ENCODE measurements at regions not wholly inside any gene's neighbourhood (a gene's known extent, or its start where the extent isn't known, plus 50 kb on each side); places are given as distances from the start of the nearest gene placed in this dataset.
"Not testable (repeated sequence)": the region's sequence is repeated elsewhere in the genome, so short reads cannot be mapped to it uniquely, and the experiment has no call there.

GRCh38 chr7:67917437-67917755 lies 920.8 kb downstream of the TYW1 start:
- Histone ChIP-seq H3K27me3 (no peaks in the 10 kb centered on the region), H3K9me3 (replicated peaks in 1 of 11) (peaks cover 16 to 59% (median 21%) of the 10 kb centered on the region in 11 experiments), H3K4me2 (no peak overlapping the region), H3K27ac (peak overlapping the region in 1 of 11 experiments; percentile 10; a peak in 1 of 22 replicates), H3K9ac (no peak overlapping the region), H3K36me3 (no peaks in the 10 kb centered on the region), H4K20me1 (no peaks in the 10 kb centered on the region), H3K4me3 (no peak overlapping the region), H3K4me1 (peaks cover 0 to 59% (median 13%) of the 10 kb centered on the region in 10 experiments; a peak in 16 of 20 replicates)
- no peak for TF ChIP-seq Cebpa-rat (IDR thresholded peaks at IDR 0.05)

GRCh38 chr7:67918158-67918557 lies 921.5 kb downstream of the TYW1 start:
- H3K9ac ChIP-seq: peak overlapping the region in 4 of 11 experiments; percentile 23 to 49 (median 40); a peak in 3 of 22 replicates
- no peaks in the 10 kb centered on the region for H4K20me1 ChIP-seq
- peak overlapping the region in 10 of 11 experiments; percentile 1 to 59 (median 52); a peak in 16 of 22 replicates for H3K4me2 ChIP-seq
- no peaks in the 10 kb centered on the region for H3K27me3 ChIP-seq
- H3K4me1 ChIP-seq: peaks cover 0 to 59% (median 13%) of the 10 kb centered on the region in 10 experiments; a peak in 16 of 20 replicates
- TF ChIP-seq Cebpa-rat (IDR thresholded peaks at IDR 0.05): 0 out of 22 replicates have a peak, but pooled peaks of 1 of the 11 experiments have one; percentile 27
- H3K4me3 ChIP-seq: peak overlapping the region in 5 of 10 experiments; percentile 13 to 55 (median 36); a peak in 8 of 20 replicates
- peaks cover 16 to 60% (median 21%) of the 10 kb centered on the region in 11 experiments for H3K9me3 ChIP-seq (replicated peaks in 1 of 11)
- H3K27ac ChIP-seq: peak overlapping the region; percentile 65 to 86 (median 77); a peak in 21 of 22 replicates
- H3K36me3 ChIP-seq: no peaks in the 10 kb centered on the region

GRCh38 chr7:67923286-67923685 lies 926.7 kb downstream of the TYW1 start:
- H4K20me1 ChIP-seq: no peaks in the 10 kb centered on the region
- H3K9ac ChIP-seq: no peak overlapping the region
- peak overlapping the region in 2 of 11 experiments; percentile 70 to 72; a peak in 4 of 22 replicates for H3K4me2 ChIP-seq
- no peak overlapping the region for H3K4me3 ChIP-seq
- no peak for TF ChIP-seq Cebpa-rat (IDR thresholded peaks at IDR 0.05)
- peaks cover 0 to 59% (median 9%) of the 10 kb centered on the region in 10 experiments; a peak in 15 of 20 replicates for H3K4me1 ChIP-seq
- H3K9me3 ChIP-seq (replicated peaks in 1 of 11): peaks cover 13 to 35% (median 18%) of the 10 kb centered on the region in 11 experiments
- no peaks in the 10 kb centered on the region for H3K36me3 ChIP-seq
- H3K27ac ChIP-seq: peak overlapping the region in 1 of 11 experiments; percentile 59; a peak in 2 of 22 replicates
- H3K27me3 ChIP-seq: no peaks in the 10 kb centered on the region

GRCh38 chr7:67928141-67928540 lies 931.5 kb downstream of the TYW1 start:
- H3K4me3 ChIP-seq: no peak overlapping the region
- no peak overlapping the region for H3K4me2 ChIP-seq
- H3K27ac ChIP-seq: no peak overlapping the region
- H3K4me1 ChIP-seq: peaks cover 0 to 31% (median 2%) of the 10 kb centered on the region in 10 experiments; a peak in 9 of 20 replicates
- no peaks in the 10 kb centered on the region for H4K20me1 ChIP-seq
- H3K27me3 ChIP-seq: no peaks in the 10 kb centered on the region
- no peak overlapping the region for H3K9ac ChIP-seq
- no peaks in the 10 kb centered on the region for H3K36me3 ChIP-seq
- no peak for TF ChIP-seq Cebpa-rat (IDR thresholded peaks at IDR 0.05)
- H3K9me3 ChIP-seq (replicated peaks in 1 of 11): peaks cover 0 to 2% (median 0%) of the 10 kb centered on the region in 11 experiments; a peak in 2 of 22 replicates

GRCh38 chr7:67936447-67936846 lies 939.8 kb downstream of the TYW1 start:
- not testable (repeated sequence) for H3K4me1 ChIP-seq; H4K20me1 ChIP-seq; H3K4me2 ChIP-seq; H3K27me3 ChIP-seq; H3K4me3 ChIP-seq; H3K9me3 ChIP-seq (replicated peaks in 1 of 11); H3K27ac ChIP-seq; H3K36me3 ChIP-seq; H3K9ac ChIP-seq

- H3K4me2 ChIP-seq: no peak overlapping the region
- no peak overlapping the region for H3K4me3 ChIP-seq
- no peak overlapping the region for H3K27ac ChIP-seq
- no peak overlapping the region for H3K9ac ChIP-seq
- no peaks in the 10 kb centered on the region for H3K27me3 ChIP-seq
- H4K20me1 ChIP-seq: no peaks in the 10 kb centered on the region
- TF ChIP-seq Cebpa-rat (IDR thresholded peaks at IDR 0.05): no peak
- H3K4me1 ChIP-seq: no peaks in the 10 kb centered on the region
- no peaks in the 10 kb centered on the region for H3K36me3 ChIP-seq
- no peaks in the 10 kb centered on the region; a peak in 1 of 22 replicates for H3K9me3 ChIP-seq (replicated peaks in 1 of 11)
These were observed 943.8 kb downstream of the TYW1 start for GRCh38 chr7:67940400-67940799.

- no peaks in the 10 kb centered on the region for H4K20me1 ChIP-seq
- H3K4me2 ChIP-seq: no peak overlapping the region
- H3K4me3 ChIP-seq: no peak overlapping the region
- H3K36me3 ChIP-seq: no peaks in the 10 kb centered on the region
- no peaks in the 10 kb centered on the region for H3K27me3 ChIP-seq
- H3K4me1 ChIP-seq: peaks cover 16 to 40% (median 29%) of the 10 kb centered on the region in 10 experiments
- no peak overlapping the region for H3K9ac ChIP-seq
- H3K27ac ChIP-seq: no peak overlapping the region
- no peak for TF ChIP-seq Cebpa-rat (IDR thresholded peaks at IDR 0.05)
- H3K9me3 ChIP-seq (replicated peaks in 1 of 11): peaks cover 0 to 13% (median 0%) of the 10 kb centered on the region in 11 experiments; a peak in 5 of 22 replicates
These were observed 950.6 kb downstream of the TYW1 start for GRCh38 chr7:67947191-67947590.

- no peak overlapping the region for H3K9ac ChIP-seq
- H3K36me3 ChIP-seq: no peaks in the 10 kb centered on the region
- peaks cover 0 to 13% (median 0%) of the 10 kb centered on the region in 11 experiments; a peak in 5 of 22 replicates for H3K9me3 ChIP-seq (replicated peaks in 1 of 11)
- H3K4me2 ChIP-seq: no peak overlapping the region
- H4K20me1 ChIP-seq: no peaks in the 10 kb centered on the region
- no peak for TF ChIP-seq Cebpa-rat (IDR thresholded peaks at IDR 0.05)
- no peaks in the 10 kb centered on the region for H3K27me3 ChIP-seq
- H3K4me3 ChIP-seq: no peak overlapping the region
- no peak overlapping the region for H3K27ac ChIP-seq
- H3K4me1 ChIP-seq: peaks cover 16 to 42% (median 29%) of the 10 kb centered on the region in 10 experiments
These were observed 951.0 kb downstream of the TYW1 start for GRCh38 chr7:67947646-67948045.

- Histone ChIP-seq H3K4me1 (peaks cover 16 to 42% (median 29%) of the 10 kb centered on the region in 10 experiments), H3K9ac (peak overlapping the region in 6 of 11 experiments; percentile 47 to 60 (median 50); a peak in 9 of 22 replicates), H3K4me3 (0 out of 20 replicates have a peak overlapping the region, but pooled peaks of 1 of the 10 experiments have one; percentile 26), H3K4me2 (peak overlapping the region in 10 of 11 experiments; percentile 38 to 86 (median 74); a peak in 20 of 22 replicates), H3K27ac (peak overlapping the region in 10 of 11 experiments; percentile 42 to 83 (median 70); a peak in 20 of 22 replicates), H3K36me3 (no peaks in the 10 kb centered on the region), H3K27me3 (no peaks in the 10 kb centered on the region), H3K9me3 (replicated peaks in 1 of 11) (peaks cover 0 to 13% (median 0%) of the 10 kb centered on the region in 11 experiments; a peak in 5 of 22 replicates), H4K20me1 (no peaks in the 10 kb centered on the region)
- peak in 9 of 11 experiments; percentile 67 to 92 (median 81); a peak in 17 of 22 replicates for TF ChIP-seq Cebpa-rat (IDR thresholded peaks at IDR 0.05)
These were observed 953.9 kb downstream of the TYW1 start for GRCh38 chr7:67950321-67951083.

Measured in BLaER1 treated with 17β-estradiol and CSF1 and Interleukin-3, amounts not matched to agents 10 nM and 100 nM (cell line).